ENCODE measurements at regions not wholly inside any gene's neighbourhood (a gene's known extent, or its start where the extent isn't known, plus 50 kb on each side); places are given as distances from the start of the nearest gene placed in this dataset.
A peak's percentile ranks its signal among the peaks of the same experiment; 100 is the strongest.

GRCh38 chr6:26217714-26218075 is 130.5 kb downstream of the HFE start:
- Mint-ChIP-seq H3K4me3 (no peak overlapping the region), H3K4me1 (ENCODE audit: low read depth) (peaks cover 13% of the 10 kb centered on the region), H3K36me3 (ENCODE audit: low read depth) (no peaks in the 10 kb centered on the region), H3K27me3 (no peaks in the 10 kb centered on the region), H3K9me3 (no peaks in the 10 kb centered on the region), H3K27ac (no peak overlapping the region)
- intact Hi-C loops (cut with micrococcal nuclease): loop anchor here (2.0 to 5.0 kb wide), 2 partner anchors 15 to 55 kb away; a partner anchor contains a TSS
- POLR2A ChIA-PET: interaction anchor here (2.5 to 27.2 kb wide), 14 partner anchors 8 to 187 kb away, joined by 5 to 883 read pairs (median 52); a partner anchor contains a TSS
- DNase-seq (peak; percentile 31), ATAC-seq (no peak)
- TF ChIP-seq CTCF (IDR thresholded peaks at IDR 0.05): no peak
- CTCF ChIA-PET: interaction anchor here (1.3 to 2.0 kb wide), 6 partner anchors 10 to 43 kb away, joined by 3 to 8 read pairs (median 6); a partner anchor contains a TSS

- no peaks in the 10 kb centered on the region for H3K9me3 Mint-ChIP-seq
- ATAC-seq (no peak), DNase-seq (no peak)
- peak overlapping the region; percentile 2 for H3K4me3 Mint-ChIP-seq
- TF ChIP-seq CTCF (IDR thresholded peaks at IDR 0.05): no peak
- H3K36me3 Mint-ChIP-seq (ENCODE audit: low read depth): no peaks in the 10 kb centered on the region
- no peaks in the 10 kb centered on the region for H3K27me3 Mint-ChIP-seq
- peaks cover 13% of the 10 kb centered on the region for H3K4me1 Mint-ChIP-seq (ENCODE audit: low read depth)
- CTCF ChIA-PET: no interaction called here
- POLR2A ChIA-PET: interaction anchor here (0.8 to 27.2 kb wide), 8 partner anchors 14 to 67 kb away, joined by 3 to 883 read pairs (median 3); a partner anchor contains a TSS
- peak overlapping the region; percentile 7 for H3K27ac Mint-ChIP-seq
- intact Hi-C loops (cut with micrococcal nuclease): loop anchor here (5.0 kb wide), 1 partner anchor 53 kb away; a partner anchor contains a TSS
These were observed 131.6 kb downstream of the HFE start for GRCh38 chr6:26218824-26219223.

- intact Hi-C loops (cut with micrococcal nuclease): no loop called here
- peak overlapping the region; percentile 46 for H3K27ac Mint-ChIP-seq
- ATAC-seq (no peak), DNase-seq (no peak)
- ChIA-PET POLR2A (interaction anchor here (1.1 to 27.2 kb wide), 8 partner anchors 11 to 61 kb away, joined by 3 to 883 read pairs (median 4); a partner anchor contains a TSS), CTCF (interaction anchor here (1.1 kb wide), 1 partner anchor 62 kb away, joined by 3 read pairs; no protein-coding TSS in a partner anchor)
- no peaks in the 10 kb centered on the region for H3K36me3 Mint-ChIP-seq (ENCODE audit: low read depth)
- H3K9me3 Mint-ChIP-seq: no peaks in the 10 kb centered on the region
- H3K4me1 Mint-ChIP-seq (ENCODE audit: low read depth): peaks cover 8% of the 10 kb centered on the region
- TF ChIP-seq CTCF (IDR thresholded peaks at IDR 0.05): no peak
- H3K27me3 Mint-ChIP-seq: no peaks in the 10 kb centered on the region
- no peak overlapping the region for H3K4me3 Mint-ChIP-seq
These were observed 133.1 kb downstream of the HFE start for GRCh38 chr6:26220145-26220970.

- TF ChIP-seq CTCF (IDR thresholded peaks at IDR 0.05): no peak
- intact Hi-C loops (cut with micrococcal nuclease): no loop called here
- ATAC-seq (no peak), DNase-seq (no peak)
- POLR2A ChIA-PET: interaction anchor here (1.1 to 27.2 kb wide), 7 partner anchors 12 to 61 kb away, joined by 3 to 883 read pairs (median 5); a partner anchor contains a TSS
- Mint-ChIP-seq H3K4me3 (no peak overlapping the region), H3K36me3 (ENCODE audit: low read depth) (no peaks in the 10 kb centered on the region), H3K27ac (no peak overlapping the region), H3K4me1 (ENCODE audit: low read depth) (peaks cover 8% of the 10 kb centered on the region), H3K9me3 (no peaks in the 10 kb centered on the region), H3K27me3 (no peaks in the 10 kb centered on the region)
- CTCF ChIA-PET: interaction anchor here (1.1 kb wide), 1 partner anchor 63 kb away, joined by 3 read pairs; no protein-coding TSS in a partner anchor
These were observed 134.0 kb downstream of the HFE start for GRCh38 chr6:26221186-26221585.

- CTCF ChIA-PET: interaction anchor here (0.7 to 3.3 kb wide), 3 partner anchors 11 to 47 kb away, joined by 3 to 11 read pairs (median 8); a partner anchor contains a TSS
- H3K4me1 Mint-ChIP-seq (ENCODE audit: low read depth): peaks cover 13% of the 10 kb centered on the region
- POLR2A ChIA-PET: interaction anchor here (0.5 to 27.2 kb wide), 11 partner anchors 7 to 909 kb away, joined by 3 to 883 read pairs (median 27); a partner anchor contains a TSS
- no peak for TF ChIP-seq CTCF (IDR thresholded peaks at IDR 0.05)
- no peaks in the 10 kb centered on the region for H3K27me3 Mint-ChIP-seq
- peaks cover 3% of the 10 kb centered on the region for H3K36me3 Mint-ChIP-seq (ENCODE audit: low read depth)
- no peaks in the 10 kb centered on the region for H3K9me3 Mint-ChIP-seq
- intact Hi-C loops (cut with micrococcal nuclease): no loop called here
- DNase-seq: peak; percentile 40
- no peak overlapping the region for H3K4me3 Mint-ChIP-seq
- ATAC-seq: peak; percentile 17
- peak overlapping the region; percentile 74 for H3K27ac Mint-ChIP-seq
These were observed 135.3 kb downstream of the HFE start for GRCh38 chr6:26222571-26222970.

All from activated CD8-positive, alpha-beta T cell treated with anti-CD3 and anti-CD28 coated beads for 36 hours (primary cell).